GM12878 (cell line): ENCODE measurements at regions not wholly inside any gene's neighbourhood (a gene's known extent, or its start where the extent isn't known, plus 50 kb on each side); places are given as distances from the start of the nearest gene placed in this dataset.

Source experiments
- EP300 ChIP-seq, 2 experiments: fragments of 150-350 bp in 1 of 2; IDR thresholded peaks; 2 replicates each; pipeline ENCODE4 v1.6.1; 2011 to 2012; ENCODE audit warnings: low read depth in 2 of 2, low read length in 2 of 2, borderline replicate concordance in 1 of 2, improper control_type of control experiment in 1 of 2, inconsistent platforms in 1 of 2; ENCODE audit not compliant: control insufficient read depth in 1 of 2
- NFYB ChIP-seq: IDR thresholded peaks from 2 replicates; pipeline ENCODE4 v1.6.1; 2011; ENCODE audit warnings: low read depth, mild to moderate bottlenecking, low read length, improper control_type of control experiment, moderate library complexity; ENCODE audit not compliant: insufficient read depth
- NR2C2 ChIP-seq: IDR thresholded peaks from 2 replicates; pipeline ENCODE4 v1.6.1; 2011; ENCODE audit warnings: borderline replicate concordance, low read depth; ENCODE audit not compliant: control insufficient read depth, insufficient read length
- POLR2AphosphoS5 ChIP-seq: IDR thresholded peaks from 2 replicates; pipeline ENCODE4 v1.6.1; 2011; ENCODE audit warnings: mild to moderate bottlenecking, low read length, inconsistent platforms
- STAT1 ChIP-seq: fragments of 450-650 bp; conservative IDR thresholded peaks from 2 replicates; pipeline ENCODE4 v1.6.1; 2014; ENCODE audit warnings: antibody characterized with exemption, mild to moderate bottlenecking
- TAF1 ChIP-seq: IDR thresholded peaks from 2 replicates; pipeline ENCODE4 v1.6.1; 2011; ENCODE audit warnings: mild to moderate bottlenecking, low read depth, low read length, borderline replicate concordance
- TCF7 ChIP-seq: IDR thresholded peaks from 2 replicates; pipeline ENCODE4 v1.6.1; 2014; ENCODE audit warnings: antibody characterized with exemption, borderline replicate concordance
- ZNF274 ChIP-seq: IDR thresholded peaks from one replicate; pipeline ENCODE4 v1.8.0; 2011; ENCODE audit not compliant: insufficient read length, insufficient read depth
- TF ChIP-seq, protein P1 (sequence below), 3 experiments: IDR thresholded peaks in 2 of 3; conservative IDR thresholded peaks in 1 of 3; 2 replicates each; pipeline ENCODE4 v1.5.1; 2011; ENCODE audit warnings: low read depth in 3 of 3, low read length in 3 of 3, mild to moderate bottlenecking in 3 of 3, control low read depth in 2 of 3, moderate library complexity in 2 of 3, inconsistent platforms in 1 of 3, mixed read lengths in 1 of 3; ENCODE audit not compliant: control insufficient read depth in 2 of 3, insufficient read depth in 1 of 3; ENCODE audit errors: extremely low read depth in 1 of 3
- TF ChIP-seq, protein P2 (sequence below): IDR thresholded peaks from 2 replicates; pipeline ENCODE4 v1.6.1; 2012; ENCODE audit warnings: low read depth, low read length, improper control_type of control experiment

DNA sequence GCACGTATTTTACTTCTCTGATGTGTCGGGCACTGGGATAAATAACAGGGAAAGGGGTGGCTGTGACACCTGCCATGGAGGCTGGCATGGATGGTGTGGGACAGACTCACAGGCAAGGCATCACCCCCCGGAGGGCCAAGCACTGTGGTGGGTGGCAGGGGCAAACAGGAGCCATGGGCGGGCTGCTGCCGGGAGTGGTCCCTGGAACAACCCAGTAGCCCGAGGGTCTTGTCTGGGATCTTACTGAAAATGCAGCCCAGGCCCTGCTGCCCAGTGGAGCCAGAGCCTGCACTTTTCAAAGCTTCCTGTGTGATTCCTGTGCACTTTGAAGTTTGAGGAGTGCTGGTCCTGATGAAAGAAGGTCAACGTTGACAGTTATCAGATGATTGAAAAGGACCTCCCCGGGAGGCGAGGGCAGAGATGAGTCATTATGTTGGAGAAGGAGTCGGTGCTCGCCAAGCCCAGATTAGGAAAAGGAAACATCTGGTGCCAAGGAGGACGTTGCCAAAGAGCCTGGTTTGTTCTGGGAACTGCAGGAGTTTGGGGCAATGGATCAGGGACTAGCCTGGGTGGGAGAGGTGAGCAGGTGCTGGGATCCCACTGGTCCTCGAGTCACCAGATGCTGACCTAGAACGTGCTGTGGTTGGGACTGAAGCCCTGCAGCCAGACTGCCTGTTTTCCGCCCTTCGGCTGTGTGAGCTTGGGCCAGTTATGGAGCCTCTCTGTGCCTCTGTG, 130.0 kb upstream of the GGTLC1 start:
- TF ChIP-seq, protein P1, sequence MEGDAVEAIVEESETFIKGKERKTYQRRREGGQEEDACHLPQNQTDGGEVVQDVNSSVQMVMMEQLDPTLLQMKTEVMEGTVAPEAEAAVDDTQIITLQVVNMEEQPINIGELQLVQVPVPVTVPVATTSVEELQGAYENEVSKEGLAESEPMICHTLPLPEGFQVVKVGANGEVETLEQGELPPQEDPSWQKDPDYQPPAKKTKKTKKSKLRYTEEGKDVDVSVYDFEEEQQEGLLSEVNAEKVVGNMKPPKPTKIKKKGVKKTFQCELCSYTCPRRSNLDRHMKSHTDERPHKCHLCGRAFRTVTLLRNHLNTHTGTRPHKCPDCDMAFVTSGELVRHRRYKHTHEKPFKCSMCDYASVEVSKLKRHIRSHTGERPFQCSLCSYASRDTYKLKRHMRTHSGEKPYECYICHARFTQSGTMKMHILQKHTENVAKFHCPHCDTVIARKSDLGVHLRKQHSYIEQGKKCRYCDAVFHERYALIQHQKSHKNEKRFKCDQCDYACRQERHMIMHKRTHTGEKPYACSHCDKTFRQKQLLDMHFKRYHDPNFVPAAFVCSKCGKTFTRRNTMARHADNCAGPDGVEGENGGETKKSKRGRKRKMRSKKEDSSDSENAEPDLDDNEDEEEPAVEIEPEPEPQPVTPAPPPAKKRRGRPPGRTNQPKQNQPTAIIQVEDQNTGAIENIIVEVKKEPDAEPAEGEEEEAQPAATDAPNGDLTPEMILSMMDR (IDR thresholded peaks at IDR 0.05 in 2 of 3, conservative IDR thresholded peaks at IDR 0.05 in 1 of 3; ENCODE audit: control insufficient read depth in 2 of 3, extremely low read depth in 1 of 3, insufficient read depth in 1 of 3, low read depth in 3 of 3, low read length in 3 of 3): no peak
- TF ChIP-seq STAT1 (no peak), TCF7 (no peak), POLR2AphosphoS5 (no peak), EP300 (IDR thresholded peaks at IDR 0.05; ENCODE audit: borderline replicate concordance in 1 of 2, control insufficient read depth in 1 of 2, low read depth in 2 of 2, low read length in 2 of 2) (no peak), NR2C2 (no peak), TAF1 (no peak), ZNF274 (no peak), NFYB (no peak)
- TF ChIP-seq, protein P2, sequence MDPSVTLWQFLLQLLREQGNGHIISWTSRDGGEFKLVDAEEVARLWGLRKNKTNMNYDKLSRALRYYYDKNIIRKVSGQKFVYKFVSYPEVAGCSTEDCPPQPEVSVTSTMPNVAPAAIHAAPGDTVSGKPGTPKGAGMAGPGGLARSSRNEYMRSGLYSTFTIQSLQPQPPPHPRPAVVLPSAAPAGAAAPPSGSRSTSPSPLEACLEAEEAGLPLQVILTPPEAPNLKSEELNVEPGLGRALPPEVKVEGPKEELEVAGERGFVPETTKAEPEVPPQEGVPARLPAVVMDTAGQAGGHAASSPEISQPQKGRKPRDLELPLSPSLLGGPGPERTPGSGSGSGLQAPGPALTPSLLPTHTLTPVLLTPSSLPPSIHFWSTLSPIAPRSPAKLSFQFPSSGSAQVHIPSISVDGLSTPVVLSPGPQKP: no peak
